ENCODE measurements at regions not wholly inside any gene's neighbourhood (a gene's known extent, or its start where the extent isn't known, plus 50 kb on each side); places are given as distances from the start of the nearest gene placed in this dataset.

GRCh38 chr9:534886-535285, 306.6 kb upstream of the DMRT1 start:
- no peak overlapping the region for H2AK5ac ChIP-seq (ENCODE audit: low read depth, low read length)
- H4K8ac ChIP-seq (ENCODE audit: extremely low read depth, insufficient read depth, low read length) = no peak overlapping the region
- no peak overlapping the region for H3K56ac ChIP-seq (replicated peaks; ENCODE audit: insufficient read length, low read depth, low read length)
- no peak overlapping the region for H3K9ac ChIP-seq (replicated peaks in 1 of 4; ENCODE audit: extremely low read depth in 1 of 4, low read depth in 3 of 4, low read length in 3 of 4)
- H3K27me3 ChIP-seq (replicated peaks in 1 of 4; ENCODE audit: control insufficient read depth in 3 of 4, extremely low read depth in 1 of 4, insufficient read depth in 3 of 4, low read length in 3 of 4) = no peaks in the 10 kb centered on the region
- peaks cover 4 to 7% of the 10 kb centered on the region in 2 experiments for H4K20me1 ChIP-seq (replicated peaks in 1 of 2; ENCODE audit: control insufficient read depth in 1 of 2, insufficient read depth in 2 of 2, low read length in 2 of 2)
- ChIA-PET POLR2A (ENCODE audit: partially characterized antibody) (no interaction called here), CTCF (ENCODE audit: partially characterized antibody) (interaction anchor here (0.6 to 0.8 kb wide), 2 partner anchors 18 to 348 kb away, joined by 3 read pairs; no protein-coding TSS in a partner anchor)
- no peak overlapping the region for H3K27ac ChIP-seq (ENCODE audit: low read depth, low read length)
- no peak overlapping the region for H2AFZ ChIP-seq (ENCODE audit: low read length)
- no peak overlapping the region for H2BK12ac ChIP-seq (ENCODE audit: low read depth, low read length)
- H4K91ac ChIP-seq (replicated peaks; ENCODE audit: insufficient read length, low read length) = no peak overlapping the region
- no peak overlapping the region for H2BK120ac ChIP-seq (replicated peaks; ENCODE audit: low read depth, low read length)
- H3K23me2 ChIP-seq (ENCODE audit: low read depth, low read length) = no peaks in the 10 kb centered on the region
- peaks cover 0 to 68% of the 10 kb centered on the region in 2 experiments; a peak in 3 of 4 replicates for H3K79me2 ChIP-seq (ENCODE audit: control insufficient read depth in 1 of 2, insufficient read depth in 2 of 2, low read length in 2 of 2)
- H3K4me1 ChIP-seq (replicated peaks in 1 of 4; ENCODE audit: control insufficient read depth in 3 of 4, insufficient read depth in 4 of 4, low read length in 3 of 4) = peaks cover 0 to 15% (median 5%) of the 10 kb centered on the region in 4 experiments; a peak in 4 of 7 replicates
- H4K5ac ChIP-seq (ENCODE audit: insufficient read length, low read depth, low read length) = no peak overlapping the region
- DNase-seq (ENCODE audit: low read depth in 1 of 2, low spot score in 2 of 2) (no peak), FAIRE-seq (no peak)
- H2BK5ac ChIP-seq (ENCODE audit: low read depth, low read length) = no peak overlapping the region
- no peak overlapping the region for H2BK20ac ChIP-seq (ENCODE audit: low read length)
- no peak overlapping the region for H3K14ac ChIP-seq (ENCODE audit: insufficient read length)
- peaks cover 0 to 3% (median 0%) of the 10 kb centered on the region in 4 experiments; a peak in 1 of 8 replicates for H3K36me3 ChIP-seq (ENCODE audit: control insufficient read depth in 2 of 4, insufficient read depth in 4 of 4, low read length in 3 of 4)
- H3K23ac ChIP-seq (ENCODE audit: insufficient read length) = no peak overlapping the region
- WGBS, 2 experiments (ENCODE audit: extremely low coverage in 1 of 2, insufficient coverage in 1 of 2, insufficient read length in 1 of 2, insufficient replicate concordance in 2 of 2, low coverage in 1 of 2, low lambda C conversion rate in 2 of 2, missing lambda C conversion rate in 1 of 2) = 74% methylated on average over 4 of the region's 4 CpGs; no CpG with 5 or more reads in 1 of the 2 experiments
- no peak overlapping the region for H3K18ac ChIP-seq (ENCODE audit: extremely low read depth, low read length)
- H3K4ac ChIP-seq (replicated peaks; ENCODE audit: insufficient read length, low read depth, low read length) = no peak overlapping the region
- H3K4me3 ChIP-seq (ENCODE audit: extremely low read depth in 1 of 4, insufficient read depth in 2 of 4, low read depth in 3 of 4, low read length in 4 of 4) = no peak overlapping the region
- H3K79me1 ChIP-seq (ENCODE audit: low read depth, low read length) = peaks cover 2% of the 10 kb centered on the region; the same call in 1 of the 2 replicates
- no peaks in the 10 kb centered on the region for H3K9me3 ChIP-seq (ENCODE audit: insufficient read depth in 2 of 2, low read depth in 1 of 2, low read length in 1 of 2)
- H3K4me2 ChIP-seq (ENCODE audit: insufficient read depth in 1 of 2, low read depth in 2 of 2, low read length in 2 of 2) = peak overlapping the region; percentile 14 to 36; a peak in 2 of 4 replicates
- no peak overlapping the region for H2BK15ac ChIP-seq (ENCODE audit: low read length)
- TF ChIP-seq E2F6 (IDR thresholded peaks at IDR 0.05) = no peak
- no peak for TF ChIP-seq TCF12 (IDR thresholded peaks at IDR 0.05; ENCODE audit: low read depth, low read length)
- no peak for TF ChIP-seq JUN (IDR thresholded peaks at IDR 0.05; ENCODE audit: low read depth, low read length)
- no peak for TF ChIP-seq BACH1 (IDR thresholded peaks at IDR 0.05; ENCODE audit: low read length)
- no peak for TF ChIP-seq TEAD4 (IDR thresholded peaks at IDR 0.05; ENCODE audit: low read depth, low read length)
- no peak for TF ChIP-seq GABPA (IDR thresholded peaks at IDR 0.05; ENCODE audit: borderline replicate concordance, insufficient read depth, low read length)
- TF ChIP-seq, protein P1, sequence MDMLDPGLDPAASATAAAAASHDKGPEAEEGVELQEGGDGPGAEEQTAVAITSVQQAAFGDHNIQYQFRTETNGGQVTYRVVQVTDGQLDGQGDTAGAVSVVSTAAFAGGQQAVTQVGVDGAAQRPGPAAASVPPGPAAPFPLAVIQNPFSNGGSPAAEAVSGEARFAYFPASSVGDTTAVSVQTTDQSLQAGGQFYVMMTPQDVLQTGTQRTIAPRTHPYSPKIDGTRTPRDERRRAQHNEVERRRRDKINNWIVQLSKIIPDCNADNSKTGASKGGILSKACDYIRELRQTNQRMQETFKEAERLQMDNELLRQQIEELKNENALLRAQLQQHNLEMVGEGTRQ (IDR thresholded peaks at IDR 0.05; ENCODE audit: low read length) = no peak
- no peak for TF ChIP-seq KDM5A (IDR thresholded peaks at IDR 0.05; ENCODE audit: low read length)
- TF ChIP-seq ASH2L (IDR thresholded peaks at IDR 0.05; ENCODE audit: low read length) = no peak
- no peak for TF ChIP-seq TAF7 (optimal IDR thresholded peaks at IDR 0.05; ENCODE audit: borderline replicate concordance, low read depth, low read length)
- no peak for TF ChIP-seq NRF1 (IDR thresholded peaks at IDR 0.05; ENCODE audit: low read depth, low read length)
- no peak for TF ChIP-seq BRCA1 (IDR thresholded peaks at IDR 0.05; ENCODE audit: low read depth, low read length)
- no peak for TF ChIP-seq CHD1 (IDR thresholded peaks at IDR 0.05; ENCODE audit: low read depth, low read length)

All from H1 (cell line).